GM20000 (cell line): ENCODE measurements at regions not wholly inside any gene's neighbourhood (a gene's known extent, or its start where the extent isn't known, plus 50 kb on each side); places are given as distances from the start of the nearest gene placed in this dataset.
"Not testable (repeated sequence)": the region's sequence is repeated elsewhere in the genome, so short reads cannot be mapped to it uniquely, and the experiment has no call there.

ENCODE experiments used
- DNase-seq: peaks from one replicate; pipeline ENCODE4 v3.0.0; 2012; ENCODE audit warnings: low spot score
- TF ChIP-seq, protein P1 (sequence below): IDR thresholded peaks from 2 replicates; pipeline ENCODE4 v1.5.1; 2012; ENCODE audit warnings: mild to moderate bottlenecking, control low read depth; ENCODE audit errors: extremely low read depth, missing control alignments

GRCh38 chr1:147077523-147077922 is 94.7 kb downstream of the PRKAB2 start:
- TF ChIP-seq, protein P1, sequence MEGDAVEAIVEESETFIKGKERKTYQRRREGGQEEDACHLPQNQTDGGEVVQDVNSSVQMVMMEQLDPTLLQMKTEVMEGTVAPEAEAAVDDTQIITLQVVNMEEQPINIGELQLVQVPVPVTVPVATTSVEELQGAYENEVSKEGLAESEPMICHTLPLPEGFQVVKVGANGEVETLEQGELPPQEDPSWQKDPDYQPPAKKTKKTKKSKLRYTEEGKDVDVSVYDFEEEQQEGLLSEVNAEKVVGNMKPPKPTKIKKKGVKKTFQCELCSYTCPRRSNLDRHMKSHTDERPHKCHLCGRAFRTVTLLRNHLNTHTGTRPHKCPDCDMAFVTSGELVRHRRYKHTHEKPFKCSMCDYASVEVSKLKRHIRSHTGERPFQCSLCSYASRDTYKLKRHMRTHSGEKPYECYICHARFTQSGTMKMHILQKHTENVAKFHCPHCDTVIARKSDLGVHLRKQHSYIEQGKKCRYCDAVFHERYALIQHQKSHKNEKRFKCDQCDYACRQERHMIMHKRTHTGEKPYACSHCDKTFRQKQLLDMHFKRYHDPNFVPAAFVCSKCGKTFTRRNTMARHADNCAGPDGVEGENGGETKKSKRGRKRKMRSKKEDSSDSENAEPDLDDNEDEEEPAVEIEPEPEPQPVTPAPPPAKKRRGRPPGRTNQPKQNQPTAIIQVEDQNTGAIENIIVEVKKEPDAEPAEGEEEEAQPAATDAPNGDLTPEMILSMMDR = no peak
- DNase-seq = no peak

GRCh38 chr1:147077081-147077480 is 95.2 kb downstream of the PRKAB2 start:
- no peak for DNase-seq
- TF ChIP-seq, protein P1 = no peak

GRCh38 chr1:147076442-147076841 is 95.8 kb downstream of the PRKAB2 start:
- TF ChIP-seq, protein P1 = no peak
- no peak for DNase-seq

DNA sequence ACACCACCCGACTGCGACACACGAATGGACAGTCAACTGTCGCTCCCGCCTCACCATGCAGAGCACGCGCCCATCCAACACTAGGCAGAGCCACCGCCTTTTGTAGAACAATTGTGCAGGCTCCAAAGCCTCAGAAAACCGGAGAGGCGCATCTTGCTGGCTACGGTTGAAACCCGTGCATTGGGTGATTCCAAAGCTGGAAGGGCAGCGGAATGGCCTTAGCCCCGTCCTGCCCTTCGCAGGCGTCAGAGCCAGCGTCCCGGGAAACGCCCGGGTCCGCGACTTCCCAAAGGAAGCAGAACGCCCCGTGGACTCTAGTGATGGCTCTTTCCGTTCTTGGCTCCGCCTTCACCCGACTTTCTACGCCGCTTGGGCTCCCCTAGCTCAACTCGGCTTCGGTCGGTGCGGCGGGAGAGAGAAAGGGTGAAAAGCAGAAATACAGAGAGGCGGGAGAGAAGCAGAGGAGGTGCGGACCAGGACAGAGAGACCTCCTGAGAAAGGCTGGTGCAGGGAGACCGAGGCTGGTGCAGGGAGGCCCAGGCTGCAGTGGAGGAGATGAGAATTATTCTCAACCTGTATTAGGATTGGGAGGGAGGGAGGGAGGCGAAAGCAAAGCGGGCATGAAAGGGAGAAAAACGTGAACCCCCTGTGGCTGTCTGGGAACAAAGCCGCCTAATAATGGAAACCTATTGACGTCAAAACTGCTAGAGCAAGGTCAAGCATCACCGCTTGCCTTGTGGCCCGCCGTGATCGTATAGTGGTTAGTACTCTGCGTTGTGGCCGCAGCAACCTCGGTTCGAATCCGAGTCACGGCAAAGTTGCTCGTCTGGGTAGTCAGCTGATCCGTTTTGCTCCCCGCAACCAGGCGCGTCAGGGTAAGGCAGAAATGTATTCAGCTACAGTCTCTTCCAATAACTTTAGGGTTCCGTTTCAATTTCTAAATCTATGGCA is 99.5 kb downstream of the PRKAB2 start:
- TF ChIP-seq, protein P1 = no peak

DNA sequence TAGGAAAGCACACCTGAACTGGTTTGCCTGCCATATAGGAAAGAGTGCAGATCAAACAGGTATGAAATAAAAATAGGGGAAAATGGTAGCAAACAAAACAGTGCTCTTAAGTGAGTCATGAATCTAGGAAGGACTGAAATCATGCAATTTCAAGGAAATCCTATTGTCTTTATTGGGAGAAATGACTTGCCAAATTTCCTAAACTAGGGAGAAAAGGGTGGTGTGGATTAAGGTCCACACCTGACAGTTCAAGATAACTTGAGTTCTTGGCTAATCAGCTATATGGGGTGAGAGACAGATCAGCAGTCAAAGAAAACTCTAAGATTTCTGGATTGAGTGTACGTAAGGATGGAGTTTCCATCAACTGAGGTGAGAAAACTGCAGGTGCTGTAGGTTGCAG is 101.1 kb downstream of the PRKAB2 start:
- TF ChIP-seq, protein P1 = no peak
- no peak for DNase-seq

More for the DNA sequence above, 99.5 kb downstream of the PRKAB2 start:
- DNase-seq = no peak

DNA sequence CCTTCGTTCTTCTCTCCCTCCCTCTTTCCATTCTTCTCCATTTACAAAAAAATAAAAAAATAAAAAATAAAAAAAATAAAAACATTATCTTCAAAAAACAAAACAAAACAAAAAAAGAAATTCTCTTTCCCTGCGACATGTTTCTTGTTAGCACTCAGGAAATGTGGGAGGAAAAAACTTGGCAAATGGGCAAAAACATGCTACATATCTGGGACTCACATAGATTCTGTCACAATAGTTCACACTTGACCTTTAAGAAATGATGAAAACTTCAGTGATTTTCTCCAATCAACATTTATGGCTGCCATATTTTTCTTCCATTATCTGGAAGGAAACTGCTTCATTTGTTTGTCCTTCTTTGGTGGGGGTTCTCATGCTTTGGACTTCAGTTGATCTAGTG is 109.3 kb downstream of the PRKAB2 start:
- no peak for DNase-seq
- TF ChIP-seq, protein P1 = no peak

- not testable (repeated sequence) for DNase-seq
Observed at GRCh38 chr1:147061880-147062279, 110.4 kb downstream of the PRKAB2 start.

- TF ChIP-seq, protein P1 = no peak
- no peak for DNase-seq
Observed at GRCh38 chr1:147053269-147053668, 115.1 kb downstream of the NBPF12 start.
